Inflammatory macrophage (primary cell): ENCODE measurements at regions not wholly inside any gene's neighbourhood (a gene's known extent, or its start where the extent isn't known, plus 50 kb on each side); places are given as distances from the start of the nearest gene placed in this dataset.
"Not testable (repeated sequence)": the region's sequence is repeated elsewhere in the genome, so short reads cannot be mapped to it uniquely, and the experiment has no call there.

Experiments
- DNase-seq, 2 donors: peaks; one replicate each; pipeline ENCODE4 v3.0.0-alpha.2; 2020 to 2022

DNA sequence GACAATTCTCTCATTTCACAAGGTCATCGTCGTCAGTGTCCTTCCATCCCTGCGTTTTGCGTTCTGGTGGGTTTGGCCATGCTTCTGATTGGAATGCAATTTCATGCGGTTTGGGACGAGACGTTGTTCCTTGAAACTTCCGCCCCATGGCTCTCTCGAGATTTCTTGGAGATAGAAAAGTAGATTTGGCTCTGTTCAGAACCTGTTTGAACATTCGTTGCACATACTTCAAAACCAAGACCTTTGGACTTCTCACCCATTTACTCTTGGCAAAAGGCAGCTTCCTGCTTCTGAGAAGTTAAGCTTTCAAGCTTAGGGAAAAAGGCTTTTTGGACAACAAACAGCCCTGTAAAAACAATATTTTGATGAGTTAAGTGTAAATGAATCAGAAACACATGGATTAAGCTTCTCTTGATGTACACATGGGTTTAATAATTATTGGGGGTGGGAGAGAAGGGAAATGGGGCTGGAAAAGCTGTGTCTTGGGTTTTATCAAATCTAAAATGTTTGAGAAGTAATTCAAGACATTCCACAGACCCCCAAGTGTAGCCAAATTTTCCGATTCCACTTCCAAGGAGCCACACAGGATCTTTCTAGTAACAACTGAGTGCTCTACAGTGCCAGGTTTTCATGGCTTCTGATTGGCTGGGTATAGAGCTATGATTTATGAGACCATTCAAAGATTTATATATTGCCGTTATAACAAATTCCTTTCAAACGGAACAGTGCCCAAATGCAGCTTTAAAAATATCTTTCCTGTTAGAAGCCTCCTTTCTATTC, 467.2 kb downstream of the MED13L start:
- no peak for DNase-seq

- DNase-seq: no peak
Observed at GRCh38 chr12:115806000-115806399, 471.5 kb downstream of the MED13L start.

GRCh38 chr12:115802767-115803166, 474.7 kb downstream of the MED13L start:
- no peak for DNase-seq

DNA sequence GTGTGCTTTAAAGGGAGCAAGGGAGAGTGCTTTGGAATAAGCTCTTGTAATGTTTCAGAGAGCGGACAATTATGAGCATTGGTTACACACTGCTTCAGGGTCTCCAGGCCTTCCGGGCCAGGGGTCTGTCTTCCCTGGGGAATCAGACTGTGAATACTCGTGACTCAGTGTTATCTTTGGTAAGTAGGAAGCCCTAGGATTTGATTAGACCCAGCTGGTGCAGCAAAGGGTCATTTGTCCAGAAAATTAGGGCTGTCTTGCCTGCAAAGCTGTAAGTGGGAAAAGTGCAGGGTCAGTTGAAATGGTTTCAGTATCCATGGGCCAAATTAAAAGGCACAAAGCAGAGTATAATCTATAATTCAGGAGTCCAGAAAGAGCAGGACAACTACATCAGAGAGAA, 475.6 kb downstream of the MED13L start:
- no peak for DNase-seq

GRCh38 chr12:115799610-115800009, 477.9 kb downstream of the MED13L start:
- DNase-seq: no peak

GRCh38 chr12:115798309-115798917, 479.1 kb downstream of the MED13L start:
- no peak for DNase-seq

DNA sequence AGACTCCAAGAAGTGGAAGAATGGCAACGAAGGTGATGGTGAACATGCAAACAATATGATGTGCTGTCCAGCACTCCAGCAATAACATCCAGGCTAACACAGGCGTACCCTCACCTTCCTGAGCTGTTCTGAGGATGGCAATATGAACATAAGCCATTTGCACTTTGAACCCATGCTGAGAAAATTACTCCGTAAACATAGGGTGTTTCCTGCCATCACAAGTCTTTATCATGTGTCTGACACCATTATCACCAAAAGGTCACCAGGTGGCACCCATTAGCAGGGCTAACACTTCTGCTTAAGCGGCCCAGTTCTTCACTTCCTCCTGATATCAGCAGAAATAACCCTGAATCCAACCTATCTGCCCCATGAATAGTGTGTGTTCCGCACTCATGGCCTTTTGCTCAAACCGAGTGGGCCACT, 482.8 kb downstream of the MED13L start:
- no peak for DNase-seq

- no peak for DNase-seq
Observed at GRCh38 chr12:115791331-115791730, 486.2 kb downstream of the MED13L start.

GRCh38 chr12:115790526-115790925, 487.0 kb downstream of the MED13L start:
- no peak for DNase-seq

GRCh38 chr12:115786490-115786889, 491.0 kb downstream of the MED13L start:
- not testable (repeated sequence) for DNase-seq

DNA sequence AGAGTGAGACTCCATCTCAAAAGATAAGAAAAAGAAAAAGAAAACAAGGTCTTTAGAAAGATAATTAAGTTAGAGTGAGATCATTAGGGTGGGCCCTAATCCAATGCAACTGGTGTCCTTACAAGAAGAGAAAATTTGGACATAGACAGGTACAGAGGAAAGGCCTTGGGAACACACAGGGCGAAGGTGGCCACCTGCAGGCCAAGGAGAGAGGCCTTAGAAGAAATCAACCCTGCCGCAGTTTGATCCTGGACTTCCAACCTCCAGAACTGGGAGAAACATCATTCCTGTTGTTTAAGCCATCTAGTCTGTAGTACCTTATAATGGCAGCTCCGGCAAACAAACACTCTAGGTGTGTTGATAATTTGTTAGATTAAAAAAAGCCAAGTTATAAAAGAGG, 491.9 kb downstream of the MED13L start:
- no peak for DNase-seq

- DNase-seq: no peak
Observed at GRCh38 chr12:115776399-115776798, 501.1 kb downstream of the MED13L start.

- no peak for DNase-seq
Observed at GRCh38 chr12:115774148-115774895, 503.2 kb downstream of the MED13L start.

GRCh38 chr12:115771601-115772000, 505.9 kb downstream of the MED13L start:
- no peak for DNase-seq

GRCh38 chr12:115771065-115771464, 506.4 kb downstream of the MED13L start:
- no peak for DNase-seq

DNA sequence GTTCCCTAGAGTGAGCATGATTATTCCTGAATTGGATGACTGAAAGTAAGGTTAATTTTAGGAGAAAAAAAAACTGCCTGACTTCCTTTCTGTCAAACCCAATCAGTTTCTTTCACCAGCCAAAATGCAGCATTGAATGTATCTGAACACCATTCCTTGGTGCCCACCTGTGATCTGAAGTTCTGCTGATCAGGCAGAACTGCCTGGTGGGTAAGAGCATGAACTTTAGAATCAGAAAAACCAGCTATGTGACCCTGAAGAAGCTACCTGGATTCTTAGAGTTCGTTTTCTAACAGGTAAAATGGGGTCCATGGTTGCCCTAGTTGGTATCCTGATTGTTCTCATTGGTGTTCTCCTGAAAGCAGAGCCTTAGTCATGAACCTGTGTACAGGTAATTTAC, 506.9 kb downstream of the MED13L start:
- DNase-seq: no peak

- DNase-seq: no peak
Observed at GRCh38 chr12:115767916-115768315, 509.6 kb downstream of the MED13L start.

- no peak for DNase-seq
Observed at GRCh38 chr12:115763982-115764621, 513.4 kb downstream of the MED13L start.

GRCh38 chr12:115763376-115763775, 514.1 kb downstream of the MED13L start:
- no peak for DNase-seq

DNA sequence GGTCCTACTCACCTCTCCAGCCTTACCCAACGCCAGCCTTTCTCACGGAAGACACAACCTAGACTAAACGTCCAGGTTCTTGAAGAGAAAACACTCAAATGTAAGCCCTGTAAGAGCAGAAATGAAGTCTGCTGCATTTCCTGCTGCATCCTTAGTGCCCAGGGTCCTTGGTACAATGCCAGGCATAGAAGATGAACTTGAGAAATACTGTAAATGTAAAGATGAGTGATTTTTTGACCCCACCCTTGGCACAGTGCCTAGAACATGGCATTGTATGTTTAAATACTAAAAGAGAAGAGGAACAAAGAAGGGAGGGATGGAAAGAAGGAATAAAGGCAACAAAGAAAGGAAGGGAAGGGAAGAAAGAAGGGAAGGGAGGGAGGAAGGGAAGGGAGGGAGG, 514.6 kb downstream of the MED13L start:
- no peak for DNase-seq

- DNase-seq: no peak
Observed at GRCh38 chr12:115761784-115762183, 515.7 kb downstream of the MED13L start.

DNA sequence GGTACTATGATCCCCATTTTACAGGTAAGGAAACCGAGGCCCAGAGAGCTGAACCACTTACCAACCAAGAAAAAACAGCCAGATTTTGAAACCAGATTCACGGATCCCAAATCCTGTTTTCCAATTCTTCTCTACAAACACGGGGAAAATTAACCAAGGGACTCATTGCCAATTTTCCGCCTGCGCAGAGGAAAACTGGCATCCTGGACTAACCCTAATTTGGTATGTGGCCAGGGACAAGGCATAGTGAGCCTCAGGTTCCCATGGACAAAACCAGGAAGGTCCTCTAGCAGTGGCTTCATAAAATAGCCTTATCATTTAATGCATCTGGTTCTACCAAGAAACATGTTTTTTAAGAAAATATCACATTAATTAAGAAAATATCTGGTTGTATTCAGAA, 517.3 kb downstream of the MED13L start:
- DNase-seq: no peak
